Femur (tissue), 1 donor: ENCODE measurements at regions not wholly inside any gene's neighbourhood (a gene's known extent, or its start where the extent isn't known, plus 50 kb on each side); places are given as distances from the start of the nearest gene placed in this dataset.
"Not testable (repeated sequence)": the region's sequence is repeated elsewhere in the genome, so short reads cannot be mapped to it uniquely, and the experiment has no call there.

Experiments
- DNase-seq: peaks from one replicate; pipeline ENCODE4 v3.0.0-alpha.2; 2017

DNA sequence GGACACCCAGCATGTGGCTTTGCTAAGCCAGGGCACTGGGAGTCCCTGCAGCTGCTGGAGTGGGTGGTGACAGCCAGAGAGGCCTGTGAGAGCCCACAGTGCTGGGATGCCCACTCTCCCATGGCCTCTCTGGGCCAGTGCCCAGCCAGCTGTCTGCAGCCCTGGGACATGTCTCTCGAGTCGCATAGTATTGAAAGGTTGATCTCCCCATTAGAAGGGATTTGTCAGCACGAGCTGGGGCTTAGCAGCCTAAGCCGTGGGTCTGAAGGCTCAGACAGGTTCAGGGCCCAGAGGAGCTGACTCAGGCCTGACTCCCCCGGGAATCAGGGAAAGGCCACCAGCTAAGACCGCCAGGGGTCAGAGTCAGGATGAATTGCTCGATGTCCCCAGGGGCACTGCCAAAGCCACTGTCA is 53.5 kb downstream of the FOXD2 start:
- no peak for DNase-seq

DNA sequence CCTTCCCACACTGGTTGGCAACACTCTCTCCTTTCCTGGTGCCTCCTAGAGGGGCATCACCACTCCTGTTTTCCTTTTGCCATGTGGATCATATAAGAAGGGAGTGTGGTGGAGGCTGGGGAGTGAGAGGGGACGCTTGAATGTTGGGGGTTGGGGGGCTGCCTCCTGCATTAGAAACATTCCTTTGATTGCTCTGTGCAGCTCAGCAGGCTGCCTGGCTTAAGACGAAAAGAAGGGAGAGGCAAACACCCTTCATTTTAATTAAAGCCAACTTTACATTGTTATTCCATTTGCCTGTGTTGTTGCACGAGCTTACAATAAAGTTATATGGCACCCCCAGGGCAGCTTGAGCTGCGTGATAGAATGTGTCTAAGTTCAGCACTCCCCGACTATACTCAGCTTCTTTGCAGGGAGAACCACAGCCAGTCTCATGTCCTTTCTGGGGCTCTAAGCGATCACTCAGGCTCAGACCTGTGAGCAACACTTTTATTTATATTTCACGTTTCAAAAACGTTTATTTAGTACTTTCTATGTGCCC is 57.4 kb downstream of the FOXD2 start:
- no peak for DNase-seq

DNA sequence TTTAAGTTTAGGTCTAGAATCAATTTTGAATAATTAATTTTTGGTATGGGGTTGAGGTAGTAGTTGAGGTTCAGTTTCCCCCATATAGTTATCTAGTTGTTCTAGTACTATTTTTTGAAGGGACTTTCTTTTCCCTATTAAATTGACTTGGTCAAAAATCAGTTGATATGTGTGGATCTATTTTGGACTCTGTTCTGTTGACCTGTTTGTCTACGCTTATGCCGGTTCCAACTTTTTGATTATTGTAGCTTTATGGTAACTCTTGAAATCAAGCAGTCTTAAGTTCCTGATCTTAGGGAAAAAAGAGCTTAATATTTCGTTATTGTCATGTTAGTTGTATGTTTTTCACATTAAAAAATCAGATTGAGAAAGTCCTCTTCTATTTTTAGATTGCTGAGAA is 60.7 kb downstream of the FOXD2 start:
- DNase-seq, result no peak

DNA sequence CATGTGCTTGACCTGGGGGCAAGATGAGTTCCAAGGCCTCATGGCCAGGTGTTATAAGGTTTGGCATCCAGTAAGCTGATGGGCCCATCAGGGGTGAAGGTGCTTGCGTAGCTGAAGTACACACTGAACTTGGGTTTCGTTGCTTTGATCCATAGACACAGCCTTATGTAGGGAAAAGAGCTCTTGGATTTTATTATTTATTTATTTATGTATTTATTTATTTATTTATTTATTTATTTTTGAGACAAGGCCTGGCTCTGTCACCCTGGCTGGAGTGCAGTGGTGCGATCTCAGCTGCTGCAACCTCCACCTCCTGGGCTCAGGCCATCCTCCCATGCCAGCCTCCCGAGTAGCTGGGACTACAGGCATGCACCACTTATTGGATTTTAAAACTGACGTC is 63.2 kb downstream of the FOXD2 start:
- DNase-seq, result no peak

DNA sequence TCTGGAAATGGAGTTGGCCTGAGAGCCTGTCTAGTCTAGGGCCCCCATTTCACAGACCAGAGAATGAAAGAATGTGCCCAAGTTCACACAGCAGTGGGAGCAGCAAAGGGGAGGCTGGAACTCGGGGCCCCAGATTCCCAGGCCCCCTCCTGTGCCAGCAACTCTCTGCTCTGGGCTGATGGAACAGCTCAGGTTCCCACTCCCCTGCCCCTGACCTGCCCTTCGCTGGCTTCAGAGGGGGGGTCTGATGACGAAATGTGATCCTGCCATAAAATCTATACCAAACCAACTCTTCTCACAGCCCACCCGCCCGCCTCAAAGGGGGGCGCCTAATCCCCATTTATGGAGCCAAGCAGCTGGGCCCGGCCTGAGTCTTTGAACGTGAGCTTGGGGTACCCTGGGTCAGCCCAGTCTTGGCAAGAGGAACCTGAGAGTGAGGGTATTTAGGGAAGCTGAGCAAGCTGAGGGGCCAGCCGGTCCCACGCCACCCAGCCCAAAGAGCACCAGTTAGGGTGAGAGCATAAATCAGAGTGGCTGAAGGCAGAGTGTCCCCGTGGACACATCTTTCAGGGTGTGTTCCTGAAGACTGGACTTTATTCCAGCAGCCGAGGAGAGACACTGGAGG is 65.0 kb downstream of the FOXD2 start:
- DNase-seq, result no peak

DNA sequence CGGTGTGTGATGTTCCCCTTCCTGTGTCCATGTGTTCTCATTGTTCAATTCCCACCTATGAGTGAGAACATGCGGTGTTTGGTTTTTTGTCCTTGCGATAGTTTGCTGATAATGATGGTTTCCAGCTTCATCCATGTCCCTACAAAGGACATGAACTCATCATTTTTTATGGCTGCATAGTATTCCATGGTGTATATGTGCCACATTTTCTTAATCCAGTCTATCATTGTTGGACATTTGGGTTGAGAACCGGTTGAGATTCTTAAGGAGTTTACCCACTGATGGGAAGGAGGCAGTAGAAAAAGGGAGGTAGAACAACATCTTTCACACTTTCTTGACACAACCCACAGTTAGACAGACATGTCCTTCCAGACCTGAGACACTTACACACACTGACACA is 67.0 kb downstream of the FOXD2 start:
- not testable (repeated sequence) for DNase-seq

DNA sequence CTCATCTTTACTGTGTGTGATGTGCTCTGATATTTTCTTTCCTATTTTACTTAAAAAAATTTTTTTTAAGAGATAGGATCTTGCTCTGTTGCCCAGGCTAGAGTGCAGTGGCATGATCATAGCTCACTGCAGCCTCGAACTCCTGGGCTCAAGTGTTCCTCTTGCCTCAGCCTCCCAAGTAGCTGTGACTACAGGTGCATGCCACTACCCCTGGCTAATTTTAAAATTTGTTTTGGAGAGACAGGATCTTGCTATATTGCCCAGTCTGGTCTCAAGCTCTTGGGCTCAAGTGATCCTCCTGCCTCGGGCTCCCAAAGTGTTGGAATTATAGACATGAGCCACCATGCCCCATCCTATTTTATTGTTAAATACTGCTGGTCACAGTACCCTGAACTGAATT is 67.4 kb downstream of the FOXD2 start:
- DNase-seq, result no peak

DNA sequence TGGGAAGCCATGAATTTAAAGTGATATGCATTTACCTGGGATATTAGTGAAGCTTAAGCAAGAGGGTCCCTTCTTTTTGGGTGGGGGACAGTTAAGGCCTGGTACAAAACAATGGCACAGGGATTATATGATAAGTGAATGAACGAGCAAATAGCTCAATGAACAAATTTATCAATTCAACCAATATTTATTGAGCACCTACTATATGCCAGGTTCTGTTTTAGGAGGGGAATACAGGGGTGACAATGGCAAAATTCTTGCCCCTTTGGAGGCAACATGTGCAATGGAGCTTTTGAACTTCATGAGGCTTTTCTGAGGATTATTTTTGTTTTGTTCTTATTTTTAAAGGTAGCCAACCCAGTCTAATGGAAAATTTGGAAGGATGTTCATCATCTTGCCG is 68.2 kb downstream of the FOXD2 start:
- no peak for DNase-seq

DNA sequence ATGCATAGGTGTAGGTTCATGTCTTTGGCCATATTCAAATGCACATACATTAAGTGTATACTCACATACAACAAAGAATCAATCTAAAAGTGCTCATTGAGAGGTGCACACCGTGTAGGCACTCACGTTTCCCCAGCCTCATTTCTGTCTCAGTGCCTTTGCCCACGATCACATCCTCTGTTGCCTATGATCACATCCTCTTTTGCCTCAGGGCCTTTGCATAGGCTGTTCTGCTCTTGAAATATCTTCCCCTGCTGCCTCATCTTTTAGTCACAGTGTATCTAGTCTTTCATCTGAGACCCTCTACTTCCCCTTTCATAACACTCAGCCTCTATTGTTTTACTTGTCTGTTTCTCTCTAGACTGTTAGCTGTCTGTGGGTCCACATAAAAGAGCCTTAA is 69.3 kb downstream of the FOXD2 start:
- DNase-seq, result no peak

DNA sequence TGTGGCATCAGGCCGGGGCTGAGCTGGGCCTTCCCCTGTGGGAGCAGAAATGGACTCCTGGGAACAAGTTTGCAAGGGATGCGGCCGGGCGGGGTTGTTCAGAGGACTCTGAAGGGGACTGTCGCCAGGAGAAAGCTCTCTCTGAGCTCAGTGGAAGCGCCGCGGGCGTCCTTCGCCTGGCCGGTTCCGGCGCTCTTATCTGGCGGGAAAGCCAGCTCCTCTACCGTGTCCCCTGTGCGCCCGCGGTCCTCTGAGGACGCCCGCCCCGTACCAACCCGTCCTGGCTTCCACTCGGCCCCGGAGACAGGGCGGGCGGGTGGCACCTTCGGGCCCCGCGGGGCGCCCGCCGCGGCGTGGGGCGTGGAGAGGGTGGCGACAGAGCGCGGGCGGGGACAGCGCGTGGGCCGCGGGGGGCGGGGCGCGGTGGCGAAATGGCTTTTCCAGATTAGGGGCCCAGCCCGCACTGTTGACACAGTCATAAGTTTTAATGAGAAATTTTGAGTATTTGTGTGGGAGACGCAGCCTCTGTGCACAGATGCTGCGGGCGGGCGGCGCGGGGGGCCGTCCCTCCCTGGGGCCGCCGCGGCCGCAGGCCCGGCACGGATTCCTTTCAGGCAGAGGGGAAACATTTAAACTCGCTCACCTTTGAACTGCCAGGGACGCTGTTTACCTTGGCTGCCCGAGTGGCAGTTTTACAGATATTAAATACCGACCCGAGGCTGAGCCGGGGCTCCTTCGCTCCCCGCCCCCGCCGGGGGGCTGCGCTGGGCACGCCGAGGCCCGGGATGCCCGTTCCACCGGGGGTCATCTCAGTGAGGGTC is 70.2 kb downstream of the FOXD2 start:
- DNase-seq, result peak; percentile 34

DNA sequence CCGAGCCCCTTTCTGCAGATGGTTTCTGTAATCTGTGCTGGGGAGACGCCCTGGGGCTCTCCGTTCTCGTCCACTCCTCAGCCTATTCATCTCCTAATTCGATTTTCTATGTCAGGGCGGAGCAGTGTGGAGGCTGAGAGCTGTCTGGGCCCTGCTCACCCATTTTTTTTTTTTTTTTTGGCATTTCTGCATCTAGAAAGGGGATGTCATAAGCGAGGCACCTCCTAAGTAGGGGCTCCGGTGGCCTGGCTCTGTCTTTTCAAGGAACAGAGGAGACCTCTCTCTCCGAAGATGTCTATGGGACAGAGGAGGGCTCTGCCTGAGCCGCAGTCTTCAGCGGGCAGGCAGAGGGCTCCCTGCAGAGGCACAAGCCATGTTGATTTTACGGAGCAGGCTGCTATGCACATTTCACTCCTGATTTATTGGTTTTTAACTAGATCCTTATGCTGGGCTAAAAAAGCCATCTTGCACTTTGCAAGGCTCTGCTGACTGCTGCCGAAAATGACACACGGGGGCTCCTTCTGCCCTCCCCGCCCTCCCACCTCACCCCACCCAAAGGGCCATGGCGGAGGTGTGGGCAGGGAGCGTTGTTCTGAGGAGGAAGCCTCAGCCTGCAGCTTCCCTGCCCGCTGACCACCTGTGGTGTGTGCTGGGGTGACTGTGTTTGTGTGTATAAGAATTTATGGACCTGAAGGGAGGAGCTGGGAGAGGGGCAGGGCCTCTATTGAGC is 71.0 kb downstream of the FOXD2 start:
- DNase-seq, result peak; percentile 27

DNA sequence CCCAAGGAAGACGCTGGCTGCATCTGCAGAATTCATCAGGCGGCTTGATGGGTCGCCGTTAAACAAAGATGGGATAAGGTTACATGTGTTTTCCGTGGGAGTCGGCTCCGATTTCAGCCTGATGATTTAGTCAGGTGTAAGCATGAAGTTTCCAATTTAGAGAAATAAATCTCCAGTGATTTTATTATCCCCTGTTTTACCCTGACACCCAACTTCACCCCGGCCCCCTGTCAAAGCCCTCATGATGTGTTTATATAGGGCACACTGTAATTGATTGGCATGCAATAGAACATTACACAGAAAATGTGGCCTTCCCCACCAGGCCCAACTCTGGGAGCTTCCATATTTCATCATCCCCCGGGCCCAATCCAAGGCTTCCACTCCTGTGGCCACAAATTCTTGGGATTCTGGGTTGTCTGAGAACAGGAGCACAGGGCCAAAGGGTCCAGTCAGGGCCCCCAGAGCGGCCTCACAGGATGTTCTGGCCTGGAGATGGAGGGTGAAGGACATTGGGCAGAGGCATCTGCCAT is 72.5 kb downstream of the FOXD2 start:
- no peak for DNase-seq

DNA sequence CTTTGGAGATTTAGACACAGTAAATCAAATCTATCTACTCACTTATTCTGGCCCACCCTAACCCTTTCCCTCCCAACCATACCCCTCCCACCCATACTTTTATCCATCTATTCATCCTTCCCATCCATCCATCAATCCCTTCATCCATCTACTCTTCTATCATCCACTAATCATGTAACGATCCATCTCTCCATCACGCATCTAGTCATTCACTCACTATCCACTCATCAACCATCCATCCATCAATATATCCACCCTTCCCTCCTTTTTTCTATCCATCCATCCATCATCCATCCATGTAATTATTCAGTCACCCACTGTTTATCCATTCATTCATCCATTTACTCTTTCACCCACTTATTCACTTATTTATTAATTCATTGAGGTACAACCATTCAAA is 74.0 kb downstream of the FOXD2 start:
- DNase-seq, result no peak

DNA sequence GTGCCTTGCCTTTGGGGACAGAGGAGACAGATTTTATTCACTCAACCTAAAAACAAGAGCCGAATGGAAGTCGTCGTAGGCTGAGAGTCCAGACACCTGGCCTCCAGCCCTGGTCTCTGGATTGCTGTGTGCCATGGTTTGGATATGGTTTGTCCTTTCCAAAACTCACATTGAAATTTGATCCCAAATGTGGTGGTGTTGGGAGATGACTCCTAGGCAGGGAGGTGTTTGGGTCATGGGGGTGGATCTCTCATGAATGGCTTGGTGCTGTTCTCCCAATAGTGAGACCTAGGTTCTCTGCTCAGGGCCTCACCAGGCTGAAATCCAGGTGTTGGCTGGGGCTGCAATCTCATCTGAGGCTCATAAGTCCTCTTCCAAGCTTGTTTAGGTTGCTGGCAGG is 75.5 kb downstream of the FOXD2 start:
- DNase-seq, result no peak

DNA sequence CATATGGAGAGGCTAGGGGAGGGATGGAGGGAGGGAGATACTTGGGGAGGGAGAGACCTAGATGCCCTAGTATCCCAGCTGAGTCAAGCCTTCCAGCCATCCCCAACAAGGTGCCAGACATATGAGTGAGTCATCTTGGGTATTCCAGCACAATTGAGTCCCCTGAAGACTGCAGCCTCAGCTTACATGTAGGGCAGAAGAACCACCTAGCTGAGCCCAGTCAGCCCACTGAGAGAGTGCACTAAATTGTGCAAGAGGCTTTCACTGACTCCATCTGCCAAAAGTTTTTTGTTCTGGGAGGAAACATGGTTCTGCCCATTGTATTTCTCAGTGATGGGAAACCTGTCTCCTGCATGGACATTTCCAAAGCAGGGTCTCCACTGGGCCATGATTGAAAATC is 76.4 kb downstream of the FOXD2 start:
- DNase-seq, result no peak

DNA sequence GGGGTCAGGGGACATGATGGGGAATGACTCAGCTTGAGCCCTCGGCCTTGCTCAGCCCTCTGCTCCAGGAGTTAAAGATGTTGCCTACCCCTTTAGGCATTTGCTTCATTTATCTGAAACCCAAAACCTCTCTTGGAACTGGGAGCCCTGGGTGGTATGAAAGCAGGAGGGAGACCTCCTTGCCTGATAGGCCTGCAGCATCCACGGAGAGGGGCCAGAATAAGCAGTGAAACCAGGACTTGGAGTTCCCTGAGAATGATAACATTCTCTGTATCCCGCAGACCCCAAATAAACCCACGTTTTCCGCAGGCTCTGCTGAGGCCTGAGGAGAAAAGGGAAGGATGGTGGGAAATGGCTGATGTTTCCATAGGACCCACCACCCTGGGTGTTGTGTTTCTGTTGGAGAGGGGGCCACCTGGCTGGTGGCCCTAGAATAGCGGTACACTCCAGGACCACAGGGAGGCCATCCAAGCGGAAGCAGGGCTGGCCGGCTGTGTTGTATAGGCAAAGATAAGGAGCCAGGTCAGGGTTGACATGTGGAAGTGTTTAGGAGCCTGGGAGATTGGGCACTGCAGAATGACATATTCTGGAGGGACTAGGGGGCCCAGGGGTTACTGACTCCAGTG is 77.4 kb downstream of the FOXD2 start:
- no peak for DNase-seq

DNA sequence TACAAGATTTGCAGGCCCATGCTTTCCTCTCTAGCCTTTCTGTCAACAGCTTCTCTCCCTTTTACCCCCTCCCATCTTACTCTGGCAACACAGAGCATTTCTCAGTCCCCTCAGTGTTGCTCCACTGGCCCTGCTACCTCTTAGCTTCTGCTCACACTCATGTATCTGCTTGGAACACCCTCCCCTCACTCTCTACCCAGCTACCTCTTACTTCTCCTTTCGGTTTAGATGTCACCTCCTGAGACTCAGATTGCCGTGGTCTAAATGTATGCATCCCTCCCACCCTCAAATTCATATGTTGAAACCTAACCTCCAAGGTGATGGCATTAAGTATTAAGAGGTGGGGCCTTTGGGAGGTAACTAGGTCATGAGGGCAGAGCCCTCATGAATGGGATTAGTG is 80.1 kb downstream of the FOXD2 start:
- no peak for DNase-seq

DNA sequence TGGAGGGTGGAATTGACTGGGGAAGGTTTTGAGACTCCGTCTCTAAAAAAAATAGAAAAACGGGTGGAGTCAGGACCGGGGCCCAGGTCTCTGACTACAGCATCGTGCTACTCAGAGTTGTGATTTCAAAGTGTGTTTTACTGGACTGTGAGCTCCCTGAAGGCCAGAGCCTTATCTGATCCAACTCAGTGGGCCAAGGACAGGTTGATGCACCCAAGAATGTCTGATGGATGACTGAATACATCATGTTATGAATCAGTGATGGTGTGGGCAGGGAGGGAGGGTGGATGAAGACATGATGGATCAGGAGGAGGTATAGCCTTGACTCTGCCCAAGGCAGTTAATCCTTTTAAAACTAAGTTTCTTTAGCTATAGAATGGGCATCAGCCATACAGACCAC is 81.6 kb downstream of the FOXD2 start:
- DNase-seq, result no peak

DNA sequence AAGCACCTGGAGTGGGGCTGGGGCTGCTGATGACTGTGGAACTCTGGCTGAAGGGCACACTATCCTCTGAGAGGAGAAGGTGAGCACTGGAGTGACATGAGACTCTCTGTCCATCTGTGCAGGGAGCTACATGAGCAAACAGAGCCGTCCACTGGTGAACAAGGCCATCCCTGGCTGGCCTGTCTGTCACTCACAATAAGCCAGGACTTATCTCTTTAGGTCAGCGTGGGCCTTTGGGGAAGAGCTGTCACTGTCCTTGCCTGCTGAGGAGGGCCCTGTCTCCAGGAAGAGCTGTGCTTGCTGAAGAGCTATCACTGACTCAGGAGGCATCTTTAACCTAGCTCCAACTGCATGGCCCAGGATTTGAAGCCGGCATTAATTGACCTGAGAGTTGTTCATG is 82.1 kb downstream of the FOXD2 start:
- DNase-seq, result no peak

DNA sequence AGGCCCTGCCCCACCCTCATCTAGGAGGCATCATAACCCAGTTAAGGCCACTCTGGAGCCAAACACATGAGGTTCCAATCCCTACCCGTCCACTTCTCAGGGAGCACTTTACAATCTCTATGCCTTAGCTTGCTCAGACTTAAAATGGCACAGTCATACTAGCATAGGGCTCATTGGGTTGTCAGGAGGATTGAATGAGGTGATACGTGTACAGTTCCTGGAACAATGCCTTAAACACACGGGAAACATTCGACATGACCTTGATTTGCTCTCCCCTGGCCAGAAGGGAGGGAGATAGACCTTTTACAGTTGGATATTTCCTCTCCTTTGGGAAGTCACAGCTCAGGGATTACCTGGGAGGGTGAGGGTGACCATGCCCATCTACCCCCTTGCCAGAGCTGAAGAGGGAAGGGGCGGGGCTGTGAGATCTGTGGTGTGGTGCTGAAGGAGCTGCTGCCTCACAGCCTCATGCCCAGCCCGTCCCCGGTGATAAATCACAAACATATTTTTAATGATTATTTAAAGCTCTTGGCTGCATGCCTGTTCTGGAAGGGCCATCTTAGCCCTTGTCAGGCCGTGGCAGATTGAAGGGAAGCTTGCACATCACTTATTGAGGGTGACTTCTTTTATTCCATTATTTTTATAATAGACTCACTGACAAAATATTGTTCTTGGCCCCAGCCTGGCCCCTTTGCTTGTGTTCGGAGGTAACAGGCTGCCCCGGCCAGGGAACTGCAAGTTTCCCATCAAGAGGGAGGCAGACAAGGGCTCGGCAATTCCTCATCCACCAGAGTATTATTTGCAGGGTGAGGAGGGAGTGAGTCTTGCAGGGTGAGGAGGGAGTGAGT is 83.4 kb downstream of the FOXD2 start:
- DNase-seq, result no peak

DNA sequence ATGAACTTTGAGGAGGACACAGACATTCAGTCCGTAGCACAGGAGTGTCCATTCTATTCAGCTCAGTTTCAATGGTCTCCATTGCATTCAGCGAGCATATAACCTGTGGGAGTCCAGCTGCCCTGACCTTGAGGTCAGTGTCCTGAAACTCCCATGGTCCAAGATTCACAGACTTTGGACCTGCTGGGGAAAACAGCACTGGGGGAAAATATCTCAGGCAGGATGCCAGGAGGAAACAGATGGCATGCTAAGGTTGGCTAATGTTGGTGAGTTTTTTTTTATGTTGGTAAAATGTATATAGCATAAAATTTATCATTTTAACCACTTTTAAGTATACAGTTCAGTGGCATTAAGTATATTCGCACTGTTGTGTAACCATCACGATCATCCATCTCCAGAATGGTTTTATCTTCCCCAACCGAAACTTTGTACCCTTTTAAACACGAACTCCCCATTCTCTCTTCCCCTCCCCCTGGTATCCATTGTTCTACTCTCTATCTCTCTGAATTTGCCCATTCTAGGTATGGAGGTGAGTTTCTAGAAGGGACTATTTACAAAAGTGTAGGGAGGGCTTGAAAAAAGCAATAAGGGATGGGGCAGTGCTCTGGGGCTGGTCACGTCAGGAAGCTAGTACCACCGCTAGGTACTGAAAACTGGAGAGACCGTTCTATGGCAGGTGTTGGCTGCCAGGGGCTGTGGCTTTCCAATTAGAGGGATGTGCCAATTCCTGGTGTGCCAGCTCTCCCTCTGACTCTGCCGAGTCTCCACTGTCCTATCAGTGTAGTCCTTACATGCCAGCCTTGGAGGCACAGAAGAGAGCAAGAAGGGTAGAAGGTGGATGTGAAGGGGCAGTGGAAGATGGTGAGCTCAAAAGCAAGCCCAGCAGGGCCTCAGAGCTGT is 85.3 kb downstream of the FOXD2 start:
- no peak for DNase-seq
